HG03460 (cell line): ENCODE measurements at regions not wholly inside any gene's neighbourhood (a gene's known extent, or its start where the extent isn't known, plus 50 kb on each side); places are given as distances from the start of the nearest gene placed in this dataset.
"Not testable (repeated sequence)": the region's sequence is repeated elsewhere in the genome, so short reads cannot be mapped to it uniquely, and the experiment has no call there.

ENCODE experiments used
- ATAC-seq: cut with Tn5 transposase; IDR thresholded peaks from one replicate; pipeline ENCODE4 v1.9.1; 2021; ENCODE audit not compliant: unreplicated experiment

GRCh38 chr3:104066658-104067057, 1300.1 kb upstream of the ALCAM start:
- ATAC-seq = no peak

DNA sequence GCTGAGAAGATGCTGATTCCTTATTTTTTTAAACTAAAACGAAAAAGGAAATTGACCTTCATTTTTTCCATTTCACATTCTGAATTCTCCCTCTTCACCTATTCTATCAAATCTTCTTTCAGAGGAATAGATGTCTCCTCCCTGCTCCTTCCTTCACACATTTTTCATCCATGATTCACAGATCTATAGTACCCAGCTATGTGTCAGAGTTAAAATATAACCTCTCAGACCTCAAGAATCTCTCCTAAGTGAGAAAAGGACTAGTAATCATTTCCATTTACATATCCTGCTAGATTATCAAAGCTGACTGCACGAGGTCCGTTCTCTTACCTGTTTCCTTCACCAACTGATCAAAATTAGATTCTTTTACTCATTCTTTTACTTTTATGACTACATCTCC, 1297.6 kb upstream of the ALCAM start:
- no peak for ATAC-seq

DNA sequence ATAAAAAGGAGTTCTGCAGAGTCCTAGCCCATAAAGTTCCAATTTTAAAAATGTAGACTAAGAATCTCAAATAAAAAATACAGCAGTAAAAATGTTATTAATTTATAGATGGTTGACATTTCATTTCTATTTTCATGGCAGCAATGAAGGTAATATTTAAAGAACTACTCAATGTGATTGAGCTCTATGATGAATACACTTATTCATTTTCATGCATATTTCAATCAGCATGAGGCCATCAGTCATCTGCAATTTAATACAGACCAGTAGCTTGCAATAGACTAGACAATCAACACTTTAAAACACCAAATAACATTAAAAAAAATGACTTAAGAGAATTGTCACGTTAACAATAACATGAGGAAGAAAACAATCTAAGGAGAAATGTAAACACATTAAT, 1295.8 kb upstream of the ALCAM start:
- ATAC-seq = no peak

DNA sequence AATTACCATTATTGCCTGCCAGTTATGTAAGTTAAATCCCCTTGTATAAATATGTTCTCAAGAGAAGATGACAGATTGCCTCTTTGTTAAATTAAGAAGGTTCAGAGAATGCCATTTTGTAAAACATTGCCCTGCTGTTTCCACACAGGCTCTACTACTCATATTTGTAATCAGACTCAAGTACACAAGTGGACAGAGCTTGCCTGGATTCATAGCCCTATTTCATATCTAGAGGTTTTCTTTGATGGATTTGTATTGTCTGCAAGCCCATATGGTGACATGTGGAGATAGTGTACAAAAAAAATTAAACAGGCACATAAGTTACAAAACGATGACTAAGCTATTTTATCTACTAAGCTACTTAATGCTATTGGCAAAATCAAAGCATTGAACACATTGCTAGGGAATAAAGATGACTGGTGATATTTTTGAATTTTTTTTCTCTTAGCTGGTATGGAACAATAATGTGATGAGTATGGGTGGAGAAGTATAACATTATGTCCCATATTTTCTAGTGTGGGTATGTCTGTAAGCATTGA, 1286.6 kb upstream of the ALCAM start:
- no peak for ATAC-seq

GRCh38 chr3:104088738-104089137, 1278.0 kb upstream of the ALCAM start:
- no peak for ATAC-seq

DNA sequence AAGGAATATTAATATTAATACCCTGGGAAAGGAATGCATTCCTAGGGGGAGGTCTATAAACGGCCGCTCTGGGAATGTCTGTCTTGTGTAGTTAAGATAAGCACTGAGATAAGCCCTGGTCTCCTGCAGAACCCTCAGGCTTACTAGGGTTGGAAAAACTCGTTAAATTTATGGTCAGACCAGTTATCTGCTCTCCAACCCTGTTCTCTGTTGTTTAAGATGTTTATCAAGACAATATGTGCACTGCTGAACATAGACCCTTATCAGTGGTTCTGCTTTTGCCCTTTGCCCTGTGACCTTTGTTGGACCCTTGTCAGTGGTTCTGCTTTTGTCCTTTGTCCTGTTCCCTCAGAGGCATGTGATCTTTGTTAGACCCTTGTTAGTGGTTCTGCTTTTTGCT, 1276.7 kb upstream of the ALCAM start:
- not testable (repeated sequence) for ATAC-seq

DNA sequence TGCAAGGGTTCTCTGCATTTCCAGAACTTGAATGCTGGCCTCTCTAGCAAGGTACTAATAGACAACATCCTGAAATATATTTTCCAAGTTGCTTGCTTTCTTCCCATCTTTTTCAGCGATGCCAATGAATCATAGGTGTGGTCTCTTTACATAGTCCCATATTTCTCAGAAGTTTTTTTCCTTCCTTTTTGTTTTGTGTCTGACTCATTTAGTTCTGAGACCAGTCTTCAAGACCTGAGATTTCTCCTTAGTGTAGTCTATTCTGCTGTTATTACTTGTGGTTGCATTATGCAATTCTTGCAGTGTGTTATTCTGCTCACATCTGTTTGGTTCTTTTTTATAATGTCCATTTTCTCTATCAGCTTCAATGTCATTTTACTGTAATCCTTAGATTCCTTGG, 1265.0 kb upstream of the ALCAM start:
- ATAC-seq = no peak

- peak; percentile 90 for ATAC-seq
Observed at GRCh38 chr3:104102386-104102785, 1264.3 kb upstream of the ALCAM start.

DNA sequence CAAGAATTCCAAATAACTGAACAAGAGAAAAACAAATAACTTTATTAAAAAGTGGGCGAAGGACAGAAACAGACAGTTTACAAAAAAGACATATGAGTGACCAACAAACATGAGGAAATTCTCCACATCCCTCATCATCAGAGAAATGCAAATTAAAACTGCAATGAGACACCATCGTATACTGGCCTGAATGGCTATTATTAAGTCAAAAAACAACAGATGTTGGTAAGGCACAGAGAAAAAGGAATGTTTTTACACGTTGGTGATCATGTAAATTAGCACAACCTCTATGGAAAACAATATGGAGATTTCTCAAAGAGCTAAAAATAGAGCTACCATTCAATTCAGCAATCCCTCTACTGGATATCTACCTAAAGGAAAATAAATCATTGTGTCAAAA, 1260.4 kb upstream of the ALCAM start:
- ATAC-seq = no peak

DNA sequence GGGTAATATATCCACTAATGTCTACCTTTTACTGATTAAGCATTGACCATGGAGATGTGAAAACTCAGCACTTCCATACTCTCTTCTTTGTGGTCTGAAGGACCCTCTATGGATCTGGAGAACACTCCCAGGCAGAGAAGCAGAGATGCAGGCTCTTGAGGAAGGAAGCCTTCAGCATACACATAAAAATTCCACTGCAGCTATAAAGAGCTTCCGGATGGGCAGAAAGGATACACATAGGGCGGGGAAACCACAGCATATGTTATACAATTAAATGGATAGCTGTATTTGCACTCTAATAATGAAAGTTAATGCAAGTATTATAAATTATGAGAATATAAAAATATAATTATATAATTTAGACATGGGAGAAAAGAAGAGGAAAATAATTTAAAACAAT, 1258.2 kb upstream of the ALCAM start:
- no peak for ATAC-seq

DNA sequence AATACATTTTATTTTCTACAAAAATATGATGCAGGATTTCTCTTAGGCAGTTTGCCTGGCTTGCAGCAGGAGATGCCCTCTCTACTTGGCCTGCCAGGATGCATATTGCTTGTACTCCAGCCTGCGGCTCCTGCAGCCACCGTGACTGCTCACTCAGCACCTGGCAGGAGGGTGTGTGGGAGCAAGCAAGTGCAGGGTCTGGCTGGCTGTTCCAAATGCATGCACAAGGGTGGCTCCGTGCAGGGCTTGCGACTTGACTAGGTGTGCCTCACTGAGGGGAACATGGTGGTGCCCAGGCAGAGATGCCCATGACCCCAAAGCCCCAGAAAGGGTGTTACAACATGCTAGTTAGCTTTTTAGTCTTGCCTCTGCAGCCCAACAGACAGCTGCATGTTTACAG, 1240.2 kb upstream of the ALCAM start:
- no peak for ATAC-seq

DNA sequence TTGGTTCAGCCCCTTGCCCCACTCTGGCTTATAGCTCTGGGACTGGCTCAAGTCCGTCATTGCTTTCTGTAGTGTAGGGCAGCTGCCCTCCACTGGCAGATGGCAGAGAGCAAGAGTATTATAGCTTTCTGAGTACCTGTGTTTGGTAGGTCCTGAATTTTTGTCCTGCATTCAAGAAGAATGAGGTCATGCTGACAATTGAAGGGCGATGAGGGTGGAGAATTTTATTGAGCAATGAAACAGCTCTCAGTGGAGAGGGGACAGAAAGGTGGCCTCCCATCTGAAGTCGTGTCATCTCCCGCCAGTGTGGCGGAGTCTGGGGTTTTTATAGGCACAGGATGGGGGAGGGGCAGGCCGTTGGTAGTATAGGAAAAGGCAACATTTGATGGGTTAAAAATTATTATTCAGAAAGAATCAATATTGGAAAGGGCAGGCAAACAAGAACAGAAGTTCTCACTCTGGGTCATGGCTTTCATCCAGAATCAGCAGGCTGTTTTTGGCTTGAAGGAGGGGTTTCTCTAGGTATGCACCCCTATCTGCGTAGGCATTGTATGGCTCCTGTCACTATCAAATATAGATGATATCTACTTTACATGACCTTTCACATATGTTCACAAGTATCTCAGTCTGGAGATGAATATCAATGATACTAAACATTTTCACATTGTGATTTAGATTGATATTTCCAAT, 1239.7 kb upstream of the ALCAM start:
- ATAC-seq = no peak

DNA sequence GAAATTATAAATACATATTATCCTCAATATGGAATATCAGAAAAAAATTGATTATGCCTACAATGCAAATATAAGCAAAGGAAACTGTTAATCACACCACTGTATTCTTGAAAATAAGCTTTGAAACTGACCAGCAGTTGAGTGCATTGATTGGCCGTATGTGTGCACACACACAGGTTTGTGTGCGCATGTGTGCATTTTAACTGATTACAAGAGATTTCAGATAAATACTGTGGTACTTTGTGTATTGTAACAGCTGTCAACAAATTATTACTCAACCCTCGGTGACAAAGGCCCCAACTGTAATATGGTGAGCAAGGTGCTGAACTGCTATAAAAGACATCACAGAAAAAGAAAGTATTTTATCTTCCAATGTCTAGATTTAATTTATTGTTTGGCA, 1238.9 kb upstream of the ALCAM start:
- ATAC-seq = no peak

GRCh38 chr3:104132566-104133403, 1233.9 kb upstream of the ALCAM start:
- no peak for ATAC-seq

DNA sequence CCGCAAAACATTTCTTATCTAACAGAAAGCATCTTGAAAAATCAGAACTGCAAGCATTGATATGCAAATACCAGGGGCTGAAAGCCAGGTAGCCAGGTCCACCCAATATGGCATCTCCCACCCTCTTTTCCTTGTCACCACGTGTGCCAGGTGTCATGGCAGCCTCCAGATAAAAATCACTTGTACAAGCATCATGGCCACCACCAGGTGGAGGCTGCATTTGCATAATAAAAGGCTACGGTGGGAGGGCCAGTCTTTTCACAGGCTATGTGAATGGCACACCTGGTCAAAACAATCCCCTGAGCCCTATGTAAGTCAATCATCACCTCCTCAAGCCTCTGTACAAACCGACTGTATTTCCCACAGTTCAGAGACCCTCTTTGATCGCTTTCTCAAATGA, 1233.1 kb upstream of the ALCAM start:
- no peak for ATAC-seq

DNA sequence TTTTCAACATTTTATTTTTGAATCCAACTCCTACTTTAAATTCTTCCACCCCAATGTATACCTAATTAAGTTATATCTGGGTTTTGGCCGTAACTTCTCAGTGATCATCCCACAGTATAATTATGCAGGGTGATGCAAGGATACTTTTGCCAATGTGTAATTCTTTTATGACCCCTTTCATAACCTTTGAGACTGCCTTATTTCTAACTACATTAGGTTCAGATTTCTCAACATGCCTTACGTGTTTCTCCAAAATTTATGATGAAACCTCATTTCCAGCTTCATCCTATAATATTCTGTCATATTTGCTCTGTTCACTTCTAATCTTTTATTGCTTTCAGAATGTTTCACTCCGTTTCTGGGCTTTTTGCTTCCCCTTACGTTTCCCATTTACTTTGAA, 1229.6 kb upstream of the ALCAM start:
- no peak for ATAC-seq

- ATAC-seq = no peak
Observed at GRCh38 chr3:104145164-104145563, 1221.5 kb upstream of the ALCAM start.

- no peak for ATAC-seq
Observed at GRCh38 chr3:104149154-104149553, 1217.6 kb upstream of the ALCAM start.

DNA sequence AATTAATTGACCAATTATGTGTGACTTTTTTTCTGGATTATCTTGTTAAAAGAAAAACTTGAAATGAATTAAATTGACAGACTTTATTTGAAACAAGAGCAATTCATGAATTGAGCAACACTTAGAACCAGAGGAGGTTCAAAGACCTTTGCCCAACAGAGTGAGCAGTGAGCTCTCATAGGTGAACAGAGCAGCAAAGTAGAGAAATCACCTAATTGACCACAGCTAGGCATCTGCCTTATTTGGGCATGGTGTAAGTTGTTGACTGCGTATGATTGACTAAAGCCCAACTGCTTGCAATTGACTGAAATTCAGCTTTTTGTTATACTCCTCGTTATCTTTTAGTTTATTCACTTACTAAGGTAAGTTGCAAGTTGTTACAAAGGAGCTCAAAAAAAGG, 1216.0 kb upstream of the ALCAM start:
- ATAC-seq = no peak

DNA sequence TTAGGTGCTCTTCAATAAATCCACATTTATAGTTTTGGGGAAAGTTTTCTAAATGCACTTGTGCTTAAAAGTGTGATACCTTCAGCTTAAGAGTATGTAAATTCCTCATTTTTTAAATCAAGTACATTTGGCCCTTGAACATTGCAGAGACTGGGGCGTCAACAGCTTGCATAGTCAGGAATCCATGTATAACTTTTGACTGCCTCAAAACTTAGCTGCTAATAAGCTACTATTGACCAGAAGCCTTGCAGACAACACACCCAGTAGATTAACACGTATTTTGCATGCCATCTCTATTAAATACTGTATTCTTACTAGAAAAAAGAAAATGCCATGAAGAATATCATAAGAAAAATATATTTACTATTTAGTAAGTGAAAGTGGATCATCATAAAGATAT, 1211.8 kb upstream of the ALCAM start:
- no peak for ATAC-seq

DNA sequence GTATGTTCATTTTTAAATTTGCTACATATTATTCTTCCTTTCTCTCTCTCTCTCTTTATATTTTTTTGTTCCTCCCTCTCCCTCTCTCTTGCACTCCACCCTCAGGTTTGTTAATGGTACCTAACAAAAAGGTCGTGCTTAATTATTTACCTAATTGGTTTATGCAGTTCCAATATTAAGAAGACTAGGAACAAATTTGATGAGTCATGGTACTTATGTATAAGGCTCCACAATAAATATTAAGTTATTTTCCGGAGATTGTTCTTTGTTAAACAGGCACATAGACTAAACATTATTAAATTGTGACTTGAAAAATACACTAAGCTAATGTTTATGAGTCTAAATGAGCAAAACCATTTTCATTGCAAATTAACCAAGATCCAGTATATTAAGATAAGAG, 1200.8 kb upstream of the ALCAM start:
- ATAC-seq = no peak

- ATAC-seq = no peak
Observed at GRCh38 chr3:104168386-104168785, 1198.3 kb upstream of the ALCAM start.
